Fibroblast of lung (primary cell): ENCODE measurements at regions not wholly inside any gene's neighbourhood (a gene's known extent, or its start where the extent isn't known, plus 50 kb on each side); places are given as distances from the start of the nearest gene placed in this dataset.

ENCODE experiments used
- DNase-seq, 2 donors: peaks; one replicate each; pipeline versions ENCODE4 v3.0.0 to v3.0.0-alpha.2; 2010; ENCODE audit warnings: low read depth in 2 of 2
- H2AFZ ChIP-seq: 2 replicates; pipeline ENCODE4 v1.5.1; 2012; ENCODE audit warnings: low read length, control low read depth, inconsistent platforms
- H3K27ac ChIP-seq: 2 replicates; pipeline ENCODE4 v1.5.1; 2011; ENCODE audit warnings: low read length, control low read depth; ENCODE audit not compliant: insufficient read depth
- H3K27me3 ChIP-seq: 2 replicates; pipeline ENCODE4 v1.5.1; 2011; ENCODE audit warnings: mild to moderate bottlenecking, low read length; ENCODE audit not compliant: control insufficient read depth, insufficient read depth
- H3K36me3 ChIP-seq: 2 replicates; pipeline ENCODE4 v1.5.1; 2011; ENCODE audit warnings: low read length; ENCODE audit not compliant: control insufficient read depth, insufficient read depth
- H3K4me1 ChIP-seq: 2 replicates; pipeline ENCODE4 v1.5.1; 2011; ENCODE audit warnings: low read length; ENCODE audit not compliant: control insufficient read depth, insufficient read depth; ENCODE audit errors: extremely low read depth
- H3K4me2 ChIP-seq: 2 replicates; pipeline ENCODE4 v1.5.1; 2011; ENCODE audit warnings: low read length, control low read depth; ENCODE audit not compliant: insufficient read depth; ENCODE audit errors: extremely low read depth
- H3K4me3 ChIP-seq, 4 experiments: fragments of 200-600 bp in 1 of 4; sonication (generic) in 1 of 4; replicated peaks in 1 of 4; 2 replicates each; pipeline ENCODE4 v1.5.1; 2011 to 2016; ENCODE audit warnings: low read length in 4 of 4, low read depth in 3 of 4, mild to moderate bottlenecking in 3 of 4, control low read depth in 2 of 4, inconsistent platforms in 1 of 4, mixed read lengths in 1 of 4; ENCODE audit not compliant: insufficient read depth in 1 of 4; ENCODE audit errors: control extremely low read depth in 1 of 4
- H3K79me2 ChIP-seq: 2 replicates; pipeline ENCODE4 v1.5.1; 2012; ENCODE audit warnings: mild to moderate bottlenecking, low read length, inconsistent platforms; ENCODE audit not compliant: control insufficient read depth, insufficient read depth
- H3K9ac ChIP-seq: 2 replicates; pipeline ENCODE4 v1.5.1; 2011; ENCODE audit warnings: mild to moderate bottlenecking, low read length, control low read depth; ENCODE audit not compliant: insufficient read depth
- H3K9me3 ChIP-seq: 2 replicates; pipeline ENCODE4 v1.5.1; 2012; ENCODE audit warnings: low read depth, low read length; ENCODE audit not compliant: control insufficient read depth, insufficient read depth
- H4K20me1 ChIP-seq: 2 replicates; pipeline ENCODE4 v1.5.1; 2011; ENCODE audit warnings: low read length; ENCODE audit not compliant: control insufficient read depth, insufficient read depth; ENCODE audit errors: extremely low read depth
- EZH2 ChIP-seq: IDR thresholded peaks from 2 replicates; pipeline ENCODE4 v1.5.1; 2012; ENCODE audit warnings: low read length, control low read depth, mild to moderate bottlenecking; ENCODE audit errors: missing control alignments
- TF ChIP-seq, protein P1 (sequence below), 2 donors: IDR thresholded peaks in 1 of 2; conservative IDR thresholded peaks in 1 of 2; 1 replicate in 1 of 2; 2 replicates in 1 of 2; pipeline ENCODE4 v1.5.1; 2011 to 2012; ENCODE audit warnings: low read length in 2 of 2, control low read depth in 1 of 2, inconsistent platforms in 1 of 2, low read depth in 1 of 2, mild to moderate bottlenecking in 1 of 2

DNA sequence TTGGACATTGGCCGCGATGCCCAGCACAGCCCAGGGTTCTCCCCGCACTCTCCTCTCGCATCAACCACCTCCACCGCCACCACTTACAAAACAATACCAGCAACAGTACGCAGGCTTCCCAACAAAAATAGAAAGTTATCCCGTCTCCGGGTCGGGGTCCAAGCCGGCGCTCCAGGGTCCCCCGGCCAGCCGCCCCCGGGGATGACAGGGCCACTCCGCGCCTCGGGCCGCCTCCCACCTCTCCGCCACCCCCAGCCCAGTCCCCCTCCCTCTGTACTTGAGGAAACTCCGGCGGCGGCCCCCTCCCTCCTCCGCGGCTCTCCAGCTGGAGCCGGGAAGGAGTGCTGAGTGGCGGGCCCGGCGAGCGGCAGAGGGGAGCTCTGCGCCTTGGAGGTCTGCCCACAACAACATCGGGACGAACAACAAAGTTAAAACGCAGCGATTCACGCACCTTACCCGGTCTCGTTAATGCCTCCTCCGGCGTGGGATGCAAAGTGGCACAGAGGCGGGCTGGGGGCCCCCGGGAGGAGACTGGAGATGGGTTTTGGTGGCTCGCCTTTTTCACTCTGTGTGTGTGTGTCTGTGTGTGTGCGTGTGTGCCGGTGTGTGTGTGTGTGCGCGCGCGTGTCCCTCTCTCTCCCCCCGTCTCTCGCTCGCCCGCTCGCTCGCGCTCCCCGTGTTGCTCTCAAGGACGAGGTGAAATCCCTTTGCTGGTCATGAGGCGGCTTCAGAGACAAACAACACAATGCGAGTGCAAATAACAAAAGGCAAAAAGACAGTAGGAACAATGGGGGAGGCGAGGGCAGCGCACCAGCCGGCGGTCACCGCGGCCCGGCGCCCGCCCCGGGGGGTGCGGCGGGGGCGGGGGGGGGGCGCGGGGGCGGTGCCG is 386.8 kb downstream of the BCAT1 start:
- H2AFZ ChIP-seq = peak overlapping the region; percentile 80
- TF ChIP-seq, protein P1, sequence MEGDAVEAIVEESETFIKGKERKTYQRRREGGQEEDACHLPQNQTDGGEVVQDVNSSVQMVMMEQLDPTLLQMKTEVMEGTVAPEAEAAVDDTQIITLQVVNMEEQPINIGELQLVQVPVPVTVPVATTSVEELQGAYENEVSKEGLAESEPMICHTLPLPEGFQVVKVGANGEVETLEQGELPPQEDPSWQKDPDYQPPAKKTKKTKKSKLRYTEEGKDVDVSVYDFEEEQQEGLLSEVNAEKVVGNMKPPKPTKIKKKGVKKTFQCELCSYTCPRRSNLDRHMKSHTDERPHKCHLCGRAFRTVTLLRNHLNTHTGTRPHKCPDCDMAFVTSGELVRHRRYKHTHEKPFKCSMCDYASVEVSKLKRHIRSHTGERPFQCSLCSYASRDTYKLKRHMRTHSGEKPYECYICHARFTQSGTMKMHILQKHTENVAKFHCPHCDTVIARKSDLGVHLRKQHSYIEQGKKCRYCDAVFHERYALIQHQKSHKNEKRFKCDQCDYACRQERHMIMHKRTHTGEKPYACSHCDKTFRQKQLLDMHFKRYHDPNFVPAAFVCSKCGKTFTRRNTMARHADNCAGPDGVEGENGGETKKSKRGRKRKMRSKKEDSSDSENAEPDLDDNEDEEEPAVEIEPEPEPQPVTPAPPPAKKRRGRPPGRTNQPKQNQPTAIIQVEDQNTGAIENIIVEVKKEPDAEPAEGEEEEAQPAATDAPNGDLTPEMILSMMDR (conservative IDR thresholded peaks at IDR 0.05 in 1 of 2, IDR thresholded peaks at IDR 0.05 in 1 of 2; ENCODE audit: low read depth in 1 of 2, low read length in 2 of 2) = no peak
- no peak for TF ChIP-seq EZH2
- H3K79me2 ChIP-seq = peaks cover 43% of the 10 kb centered on the region
- peak overlapping the region; percentile 91 to 98 (median 92) for H3K4me3 ChIP-seq
- no peaks in the 10 kb centered on the region for H3K27me3 ChIP-seq
- peak; percentile 77 to 83 for DNase-seq
- no peaks in the 10 kb centered on the region for H3K36me3 ChIP-seq
- no peaks in the 10 kb centered on the region for H4K20me1 ChIP-seq
- H3K9ac ChIP-seq = peak overlapping the region; percentile 83
- H3K27ac ChIP-seq = peak overlapping the region; percentile 90
- peak overlapping the region; percentile 70 for H3K4me2 ChIP-seq
- H3K9me3 ChIP-seq = no peaks in the 10 kb centered on the region
- peaks cover 3% of the 10 kb centered on the region for H3K4me1 ChIP-seq

DNA sequence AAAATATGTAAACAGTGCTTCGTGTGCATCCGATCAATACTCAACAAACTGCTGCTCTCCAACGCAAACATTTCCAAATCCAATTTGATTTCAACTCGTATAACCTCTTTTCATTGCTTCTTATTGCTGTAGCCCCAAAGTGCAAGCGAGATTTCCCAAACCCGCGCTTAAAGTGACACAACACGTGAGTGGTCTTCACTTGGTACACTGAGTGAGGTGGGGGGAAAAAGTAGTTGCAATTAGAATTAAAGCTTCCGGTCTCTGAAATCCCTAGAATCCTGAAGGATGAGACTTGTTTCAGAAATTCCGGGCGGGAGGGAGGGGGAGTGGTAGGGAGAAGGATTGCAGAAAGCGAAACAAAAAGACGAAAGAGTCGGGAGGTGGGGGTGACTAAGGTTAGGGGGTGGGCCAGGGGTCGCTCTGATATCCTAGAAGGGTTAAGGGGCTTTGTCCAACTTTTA is 387.5 kb downstream of the BCAT1 start:
- Histone ChIP-seq H4K20me1 (no peaks in the 10 kb centered on the region), H3K9me3 (no peaks in the 10 kb centered on the region), H3K27ac (peak overlapping the region; percentile 90), H3K36me3 (no peaks in the 10 kb centered on the region), H2AFZ (peak overlapping the region; percentile 67), H3K9ac (peak overlapping the region; percentile 83), H3K4me1 (peaks cover 3% of the 10 kb centered on the region), H3K4me2 (peak overlapping the region; percentile 96), H3K4me3 (peak overlapping the region; percentile 91 to 98 (median 92)), H3K27me3 (no peaks in the 10 kb centered on the region), H3K79me2 (peaks cover 49% of the 10 kb centered on the region)
- no peak for TF ChIP-seq EZH2
- TF ChIP-seq, protein P1 (conservative IDR thresholded peaks at IDR 0.05 in 1 of 2, IDR thresholded peaks at IDR 0.05 in 1 of 2; ENCODE audit: low read depth in 1 of 2, low read length in 2 of 2) = no peak
- DNase-seq = peak; percentile 71

DNA sequence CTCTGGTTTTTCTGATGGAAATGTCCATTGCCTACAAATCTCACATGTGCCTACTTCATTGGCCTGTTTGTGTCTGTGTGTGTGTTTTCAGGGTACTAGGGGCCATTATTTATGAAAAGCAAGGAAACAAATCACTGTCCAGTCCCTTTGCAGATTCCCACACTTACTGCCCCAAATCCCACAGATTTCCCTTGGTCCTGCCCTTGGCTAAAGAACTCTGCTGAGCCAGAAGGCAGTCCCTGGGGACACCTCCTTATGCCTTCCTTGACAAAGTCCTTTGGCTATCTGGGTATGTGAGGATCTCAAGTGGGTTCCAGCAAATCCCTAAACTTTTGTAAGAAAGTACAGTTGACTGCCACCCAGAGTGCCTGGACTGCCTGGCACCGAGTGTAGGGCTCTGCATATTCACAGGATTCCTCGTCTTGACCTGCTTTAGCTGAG is 388.1 kb downstream of the BCAT1 start:
- peak overlapping the region; percentile 12 for H2AFZ ChIP-seq
- no peaks in the 10 kb centered on the region for H3K27me3 ChIP-seq
- TF ChIP-seq, protein P1 (conservative IDR thresholded peaks at IDR 0.05 in 1 of 2, IDR thresholded peaks at IDR 0.05 in 1 of 2; ENCODE audit: low read depth in 1 of 2, low read length in 2 of 2) = no peak
- TF ChIP-seq EZH2 = no peak
- no peaks in the 10 kb centered on the region for H3K9me3 ChIP-seq
- peaks cover 54% of the 10 kb centered on the region for H3K79me2 ChIP-seq
- no peaks in the 10 kb centered on the region for H4K20me1 ChIP-seq
- H3K4me1 ChIP-seq = peaks cover 5% of the 10 kb centered on the region
- peak in 1 of 2 donors; percentile 44 for DNase-seq
- H3K36me3 ChIP-seq = no peaks in the 10 kb centered on the region
- peak overlapping the region; percentile 91 to 98 (median 92) for H3K4me3 ChIP-seq
- H3K9ac ChIP-seq = peak overlapping the region; percentile 41
- H3K4me2 ChIP-seq = peak overlapping the region; percentile 96
- H3K27ac ChIP-seq = peak overlapping the region; percentile 90
